COLO668 (cell line): ENCODE measurements at regions not wholly inside any gene's neighbourhood (a gene's known extent, or its start where the extent isn't known, plus 50 kb on each side); places are given as distances from the start of the nearest gene placed in this dataset.
"Not testable (repeated sequence)": the region's sequence is repeated elsewhere in the genome, so short reads cannot be mapped to it uniquely, and the experiment has no call there.

Experiments
- DNase-seq: peaks from one replicate; lab custom pipeline; 2025; ENCODE audit not compliant: unreplicated experiment; lab: John Stamatoyannopoulos, UW

DNA sequence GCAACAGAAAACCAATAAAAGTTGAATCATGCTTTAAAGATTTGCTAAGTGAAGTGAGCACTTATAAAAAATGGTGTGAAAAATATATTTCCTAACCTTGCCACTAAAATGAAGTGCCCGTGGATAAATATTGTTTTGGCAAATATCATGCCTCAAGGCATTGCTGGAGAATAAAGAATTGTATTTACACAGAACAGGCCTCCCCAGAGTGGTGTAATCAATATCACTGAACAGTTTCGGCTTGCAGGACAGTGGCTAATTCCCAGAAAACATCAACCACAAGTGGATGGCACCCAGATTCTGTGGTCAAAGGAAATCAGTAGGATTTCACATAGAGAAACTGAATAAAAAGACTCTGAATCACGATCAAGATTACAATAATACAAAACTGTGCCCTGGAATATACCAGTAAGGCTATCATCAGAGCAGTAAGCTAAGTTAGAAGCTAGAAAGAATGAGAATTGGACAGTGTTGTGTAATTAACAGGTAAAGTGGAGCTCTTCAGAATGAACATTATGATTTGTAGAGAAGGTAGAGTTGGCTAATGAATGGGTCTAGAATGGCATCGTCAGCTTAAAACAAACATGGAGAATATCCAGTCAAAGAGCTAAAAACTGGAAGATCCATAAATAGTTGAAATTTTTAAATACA lies 1026.9 kb upstream of the ADGRB3 start:
- peak; percentile 0 for DNase-seq

DNA sequence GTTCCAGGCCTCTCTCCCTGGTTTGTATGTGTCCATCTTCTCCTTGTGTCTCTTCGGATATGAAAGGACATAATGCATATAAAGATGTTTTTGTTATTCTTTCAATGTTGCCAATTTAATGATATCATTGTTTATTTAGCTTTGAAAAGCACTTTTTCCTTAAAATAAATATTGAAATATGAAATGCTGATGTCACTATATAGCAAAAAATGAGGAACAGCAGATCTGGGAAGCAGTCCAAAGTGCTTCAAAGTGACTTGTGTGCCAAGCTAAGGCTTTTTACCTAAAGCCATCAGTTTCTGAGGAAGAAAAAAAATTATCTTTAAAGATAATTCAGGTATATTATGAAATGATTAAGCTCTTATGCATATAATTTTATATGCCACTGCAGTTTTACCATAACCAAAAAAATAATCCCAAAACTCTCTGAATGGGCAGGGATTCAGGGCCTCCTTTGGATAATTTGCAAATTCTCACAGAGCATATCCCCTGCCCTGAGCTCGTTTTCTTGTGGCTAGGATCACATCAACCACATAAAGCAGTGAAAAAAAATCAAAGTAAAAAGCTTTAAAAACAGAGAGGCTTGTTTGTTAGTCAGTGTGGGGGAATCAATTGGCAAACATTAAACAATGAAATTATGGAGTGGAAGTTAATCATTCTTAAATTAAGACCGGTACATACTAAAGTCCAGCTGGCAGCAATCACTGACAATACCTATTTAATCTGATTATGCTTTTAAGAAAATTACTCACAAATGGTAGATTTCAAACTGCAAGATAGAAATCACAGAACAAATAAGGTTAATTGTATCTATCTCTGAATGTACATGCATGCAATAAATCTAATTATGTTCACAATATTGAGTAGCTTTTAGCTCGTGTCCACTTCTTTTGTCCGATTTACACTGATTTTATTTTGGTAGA lies 1027.9 kb upstream of the ADGRB3 start:
- DNase-seq = no peak

GRCh38 chr6:67594366-67594765 lies 1040.7 kb upstream of the ADGRB3 start:
- no peak for DNase-seq

DNA sequence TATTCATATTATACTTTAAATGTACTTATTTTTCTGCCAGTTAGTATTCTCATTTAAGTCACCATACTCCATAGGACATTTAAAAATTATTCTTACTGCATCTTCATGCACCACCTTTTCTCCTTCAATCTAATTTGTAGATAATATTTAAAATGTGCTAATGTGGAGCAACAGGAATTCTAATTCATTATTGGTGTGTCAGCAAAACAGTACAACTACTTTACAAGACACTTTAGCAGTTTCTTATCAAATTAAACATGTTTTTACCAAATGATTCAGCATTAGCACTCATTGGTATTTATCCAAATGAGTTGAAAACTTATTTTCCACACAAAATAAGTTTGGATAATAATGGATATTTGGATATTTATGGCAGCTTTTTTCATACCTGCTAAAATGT lies 1041.8 kb upstream of the ADGRB3 start:
- no peak for DNase-seq

DNA sequence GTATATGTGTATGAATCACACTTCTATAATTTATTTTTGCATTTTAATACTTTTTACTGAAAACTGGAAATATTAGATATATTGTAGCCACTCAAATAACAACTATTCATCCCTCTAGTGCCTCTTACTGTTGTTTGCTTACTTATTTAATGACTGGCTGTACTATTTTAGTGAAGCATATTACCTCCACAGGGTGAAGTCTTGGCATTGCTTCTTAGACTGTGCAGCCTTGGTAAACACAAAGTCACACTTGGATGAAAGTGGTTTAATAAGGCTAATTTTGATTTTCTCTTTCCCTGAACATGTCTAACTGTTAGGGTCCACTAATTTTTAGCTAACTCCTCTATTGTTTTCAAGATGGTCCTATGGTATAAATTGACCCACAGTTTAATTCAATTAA lies 1043.2 kb upstream of the ADGRB3 start:
- no peak for DNase-seq

DNA sequence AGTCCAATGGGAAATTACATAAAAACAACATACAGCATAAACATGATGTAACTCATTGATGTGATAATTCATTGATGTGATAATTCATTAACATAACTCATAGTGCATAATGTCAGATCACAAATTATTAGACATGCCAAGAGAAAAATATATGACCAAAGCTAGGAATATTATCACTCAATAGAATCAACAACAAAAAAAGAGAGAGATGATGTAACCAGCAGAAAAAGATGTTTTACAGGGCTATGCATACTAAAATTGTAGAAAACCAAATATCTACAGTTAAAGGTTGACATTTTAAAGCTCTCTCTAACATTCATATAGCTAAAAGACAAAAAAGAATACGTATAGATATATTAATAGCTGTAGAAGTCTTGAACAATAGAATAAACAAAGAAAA lies 1067.2 kb upstream of the ADGRB3 start:
- DNase-seq = no peak

- no peak for DNase-seq
Observed at GRCh38 chr6:67563671-67564070, 1071.4 kb upstream of the ADGRB3 start.

- DNase-seq = no peak
Observed at GRCh38 chr6:67560068-67560467, 1075.0 kb upstream of the ADGRB3 start.

GRCh38 chr6:67558985-67559384 lies 1076.1 kb upstream of the ADGRB3 start:
- no peak for DNase-seq

GRCh38 chr6:67544851-67545452 lies 1090.1 kb upstream of the ADGRB3 start:
- DNase-seq = no peak

DNA sequence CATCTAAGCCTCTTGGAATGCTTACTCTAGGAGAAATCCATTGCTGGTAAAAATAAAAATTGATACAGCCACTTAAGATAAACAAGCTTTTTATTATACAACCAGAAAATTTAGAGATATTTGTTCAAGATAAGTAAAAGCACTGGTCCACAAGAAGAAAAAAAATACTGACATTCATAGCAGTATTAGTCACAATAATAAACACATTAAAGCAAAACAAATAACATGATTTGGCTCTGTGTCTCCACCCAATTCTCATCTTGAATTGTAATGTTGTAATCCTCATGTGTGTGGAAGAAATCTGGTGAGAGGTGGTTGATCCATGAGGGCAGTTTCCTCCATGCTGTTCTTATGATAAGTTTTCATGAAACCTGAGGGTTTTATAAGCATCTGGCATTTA lies 1093.5 kb upstream of the ADGRB3 start:
- no peak for DNase-seq

- DNase-seq = no peak
Observed at GRCh38 chr6:67538032-67538431, 1097.0 kb upstream of the ADGRB3 start.

- no peak for DNase-seq
Observed at GRCh38 chr6:67535946-67536345, 1099.1 kb upstream of the ADGRB3 start.

DNA sequence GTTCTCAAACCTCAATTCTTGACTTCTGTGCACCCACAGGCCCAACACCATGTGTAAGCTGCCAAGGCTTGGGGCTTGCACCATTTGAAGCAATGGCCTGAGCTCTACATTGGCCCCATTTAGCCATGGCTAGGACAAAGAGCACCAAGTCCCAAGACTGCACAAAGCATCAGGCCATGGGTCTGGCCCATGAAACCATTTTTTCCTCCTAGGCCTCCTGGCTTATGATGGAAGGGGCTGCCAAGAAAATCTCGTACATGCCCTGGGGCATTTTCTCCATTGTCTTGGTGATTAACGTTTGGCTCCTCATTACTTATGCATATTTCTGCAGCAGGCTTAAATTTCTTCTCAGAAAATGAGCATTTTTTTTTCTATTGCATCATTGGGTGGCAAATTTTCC lies 1128.7 kb upstream of the ADGRB3 start:
- no peak for DNase-seq

DNA sequence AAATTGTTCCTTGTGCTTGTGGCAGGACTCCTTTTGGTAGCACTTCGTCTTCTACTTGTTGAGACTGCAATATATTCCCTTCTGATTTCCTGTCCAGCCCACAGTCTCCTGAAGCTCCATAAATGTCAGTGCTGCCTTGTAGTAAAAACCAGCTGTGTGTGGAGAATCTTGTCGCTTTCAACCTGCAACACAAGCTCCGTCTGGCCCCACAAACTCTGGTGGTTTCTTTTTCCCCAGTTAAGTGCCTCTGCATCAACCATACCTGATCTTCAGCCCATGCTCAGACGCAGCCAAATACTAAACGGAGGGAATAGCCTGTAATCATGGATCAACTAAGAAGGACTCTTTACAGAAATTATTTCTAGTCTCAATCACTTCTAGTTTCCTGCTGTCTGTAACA lies 1133.3 kb upstream of the ADGRB3 start:
- DNase-seq = no peak

- no peak for DNase-seq
Observed at GRCh38 chr6:67497749-67498148, 1137.3 kb upstream of the ADGRB3 start.

DNA sequence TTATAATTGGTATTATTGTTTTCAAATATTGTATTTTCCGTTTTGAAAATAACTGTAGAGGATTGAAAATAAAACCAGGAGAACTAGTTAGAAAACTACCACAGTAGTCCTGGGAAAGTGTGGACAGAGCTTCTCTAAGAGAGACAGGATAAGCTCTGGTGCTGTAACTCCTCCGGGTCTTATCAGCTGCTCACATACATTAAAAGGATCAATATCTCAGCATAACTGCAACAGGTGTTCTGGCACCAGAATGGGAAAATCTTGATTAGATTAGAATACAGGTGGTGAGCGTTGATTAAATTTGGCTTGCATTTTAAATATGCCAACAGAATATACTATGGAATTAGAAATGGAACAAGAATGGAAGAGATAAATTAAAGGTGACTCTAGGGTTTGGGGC lies 1138.9 kb upstream of the ADGRB3 start:
- DNase-seq = no peak

- no peak for DNase-seq
Observed at GRCh38 chr6:67493682-67494081, 1141.4 kb upstream of the ADGRB3 start.

- DNase-seq = no peak
Observed at GRCh38 chr6:67475700-67476099, 1159.4 kb upstream of the ADGRB3 start.

DNA sequence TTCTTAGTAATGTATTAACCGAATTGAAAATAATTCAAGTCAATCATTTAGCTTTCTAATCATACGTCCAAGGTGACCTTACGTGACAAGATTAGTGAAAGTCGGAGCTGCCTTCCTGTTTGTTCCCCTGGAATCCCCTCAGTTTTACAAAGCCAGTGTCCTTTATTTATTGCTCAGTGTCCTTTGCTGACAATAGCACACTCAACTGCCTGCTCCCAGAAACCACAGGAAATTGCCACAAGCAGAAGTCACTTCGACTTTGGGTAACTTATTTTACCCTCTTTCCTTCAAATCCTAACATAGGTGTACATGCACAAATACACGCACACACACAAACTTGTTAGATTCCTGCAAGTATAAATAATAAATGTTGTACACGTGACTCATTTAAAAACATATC lies 1167.7 kb upstream of the ADGRB3 start:
- DNase-seq = no peak

DNA sequence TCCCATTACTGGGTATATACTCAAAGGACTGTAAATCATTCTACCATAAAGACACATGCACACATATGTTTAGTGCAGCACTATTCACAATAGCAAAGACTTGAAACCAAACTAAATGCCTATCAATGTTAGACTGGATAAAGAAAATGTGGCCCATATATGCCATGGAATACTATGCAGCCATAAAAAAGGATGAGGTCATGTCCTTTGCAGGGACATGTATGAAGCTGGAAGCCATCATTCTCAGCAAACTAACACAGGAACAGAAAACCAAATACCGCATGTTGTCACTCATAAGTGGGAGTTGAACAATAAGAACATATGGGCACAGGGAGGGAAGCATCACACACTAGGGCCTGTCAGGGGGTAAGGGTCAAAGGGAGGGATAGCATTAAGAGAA lies 1172.4 kb upstream of the ADGRB3 start:
- DNase-seq = not testable (repeated sequence)

DNA sequence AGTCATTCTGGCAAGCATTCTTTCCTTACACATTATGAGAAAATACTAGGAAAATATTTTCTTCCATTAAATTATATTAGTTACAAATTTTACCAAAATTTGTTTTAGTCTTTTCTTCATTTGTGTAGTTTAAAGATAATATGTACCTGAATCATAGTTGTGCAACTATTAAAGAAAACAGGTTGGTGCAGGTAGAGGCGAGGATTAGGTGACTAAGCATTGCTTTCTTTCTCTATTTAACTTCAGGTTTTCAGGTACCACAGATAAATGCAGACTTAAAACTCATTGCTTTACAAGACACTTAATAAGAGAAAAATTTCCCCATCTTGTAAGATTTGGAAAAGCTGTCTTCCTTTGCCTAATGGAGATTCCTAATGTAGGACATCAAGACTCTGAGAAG lies 1175.5 kb upstream of the ADGRB3 start:
- no peak for DNase-seq
